HG02763 (cell line): ENCODE measurements at regions not wholly inside any gene's neighbourhood (a gene's known extent, or its start where the extent isn't known, plus 50 kb on each side); places are given as distances from the start of the nearest gene placed in this dataset.
"Not testable (repeated sequence)": the region's sequence is repeated elsewhere in the genome, so short reads cannot be mapped to it uniquely, and the experiment has no call there.

Source experiments
- ATAC-seq: cut with Tn5 transposase; IDR thresholded peaks from one replicate; pipeline ENCODE4 v1.9.1; 2021; ENCODE audit warnings: mild to moderate bottlenecking, moderate library complexity; ENCODE audit not compliant: unreplicated experiment

GRCh38 chr14:87734577-87735360 lies 258.2 kb downstream of the GALC start:
- not testable (repeated sequence) for ATAC-seq

GRCh38 chr14:87733115-87733514 lies 259.9 kb downstream of the GALC start:
- ATAC-seq: not testable (repeated sequence)

GRCh38 chr14:87732562-87732961 lies 260.4 kb downstream of the GALC start:
- ATAC-seq: no peak

- no peak for ATAC-seq
Measured at GRCh38 chr14:87725318-87725717, 267.7 kb downstream of the GALC start.

GRCh38 chr14:87712396-87713090 lies 280.4 kb downstream of the GALC start:
- no peak for ATAC-seq

- ATAC-seq: no peak
Measured at GRCh38 chr14:87705439-87705896, 287.5 kb downstream of the GALC start.

- ATAC-seq: no peak
Measured at GRCh38 chr14:87698481-87698880, 294.5 kb downstream of the GALC start.

- ATAC-seq: no peak
Measured at GRCh38 chr14:87696485-87696884, 296.5 kb downstream of the GALC start.

- ATAC-seq: no peak
Measured at GRCh38 chr14:87691042-87691881, 301.7 kb downstream of the GALC start.

GRCh38 chr14:87690076-87690613 lies 302.8 kb downstream of the GALC start:
- ATAC-seq: no peak

- ATAC-seq: no peak
Measured at GRCh38 chr14:87688524-87688923, 304.5 kb downstream of the GALC start.

- no peak for ATAC-seq
Measured at GRCh38 chr14:87687420-87687819, 305.6 kb downstream of the GALC start.

GRCh38 chr14:87686746-87687145 lies 306.2 kb downstream of the GALC start:
- ATAC-seq: no peak

GRCh38 chr14:87679866-87680265 lies 313.1 kb downstream of the GALC start:
- no peak for ATAC-seq

GRCh38 chr14:87678624-87679023 lies 314.4 kb downstream of the GALC start:
- ATAC-seq: no peak

GRCh38 chr14:87676814-87677437 lies 316.1 kb downstream of the GALC start:
- ATAC-seq: no peak

GRCh38 chr14:87667659-87668058 lies 325.3 kb downstream of the GALC start:
- ATAC-seq: no peak

- no peak for ATAC-seq
Measured at GRCh38 chr14:87656315-87656714, 336.7 kb downstream of the GALC start.

GRCh38 chr14:87652278-87652677 lies 340.7 kb downstream of the GALC start:
- no peak for ATAC-seq

- ATAC-seq: no peak
Measured at GRCh38 chr14:87644689-87645088, 348.3 kb downstream of the GALC start.

- no peak for ATAC-seq
Measured at GRCh38 chr14:87643005-87643404, 350.0 kb downstream of the GALC start.
